GOT3 (cell line): ENCODE measurements at regions not wholly inside any gene's neighbourhood (a gene's known extent, or its start where the extent isn't known, plus 50 kb on each side); places are given as distances from the start of the nearest gene placed in this dataset.

Experiments
- DNase-seq: peaks from one replicate; lab custom pipeline; 2025; ENCODE audit warnings: mixed read lengths; lab: John Stamatoyannopoulos, UW

DNA sequence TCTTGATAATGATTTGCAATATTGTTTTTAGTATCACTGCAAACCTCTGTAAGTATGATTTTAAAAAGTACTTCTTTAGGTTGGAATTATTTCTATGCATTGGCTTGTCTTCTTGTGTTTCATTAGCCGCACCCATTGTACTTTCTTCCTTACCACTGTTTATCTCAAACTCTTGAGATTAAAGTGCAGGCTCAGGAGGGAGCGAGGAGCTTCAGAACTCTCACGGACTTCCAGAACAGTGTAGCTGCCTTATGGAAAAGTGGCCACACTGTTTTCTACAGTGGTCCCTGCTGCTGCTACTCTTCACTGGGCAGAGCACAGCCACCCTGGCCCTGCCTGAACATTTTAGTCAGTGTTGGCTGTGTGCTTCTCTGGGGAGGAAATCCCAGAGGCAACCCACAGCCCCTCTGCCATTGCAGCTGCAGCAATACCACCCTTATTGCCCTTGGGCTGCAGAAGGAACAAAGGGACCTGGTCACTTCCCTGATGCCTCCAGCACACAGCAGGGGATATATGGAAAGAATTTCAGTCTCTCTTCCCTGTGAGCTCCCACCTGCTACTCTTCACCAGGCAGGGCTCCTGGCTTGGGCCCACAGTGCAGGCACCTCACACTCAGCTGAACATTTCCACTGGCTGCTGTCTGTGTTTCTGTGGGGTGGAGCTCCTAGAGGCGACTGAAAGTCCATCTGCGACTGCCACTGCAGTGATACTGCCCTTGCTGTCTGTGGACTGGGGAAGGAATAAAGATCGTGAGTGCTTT is 91.7 kb upstream of the MAP3K4 start:
- DNase-seq = no peak

DNA sequence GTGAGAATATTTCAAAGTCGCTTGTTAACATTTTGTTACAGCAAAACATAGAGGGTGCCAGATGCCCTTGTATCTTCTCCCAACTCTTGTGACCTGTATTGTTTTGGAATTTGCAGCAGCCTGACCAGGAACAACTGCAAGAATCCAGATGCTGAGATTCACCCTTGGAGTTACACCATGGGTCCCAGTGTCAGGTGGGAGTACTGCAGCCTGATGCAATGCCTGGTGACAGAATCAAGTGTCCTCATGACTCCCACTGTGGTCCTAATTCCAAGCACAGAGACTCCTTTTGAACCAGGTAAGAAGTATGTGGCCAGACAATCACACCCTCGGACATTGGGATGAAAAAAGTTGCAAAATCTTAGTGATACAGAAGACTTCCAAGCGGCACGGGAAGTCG is 79.6 kb upstream of the MAP3K4 start:
- no peak for DNase-seq

DNA sequence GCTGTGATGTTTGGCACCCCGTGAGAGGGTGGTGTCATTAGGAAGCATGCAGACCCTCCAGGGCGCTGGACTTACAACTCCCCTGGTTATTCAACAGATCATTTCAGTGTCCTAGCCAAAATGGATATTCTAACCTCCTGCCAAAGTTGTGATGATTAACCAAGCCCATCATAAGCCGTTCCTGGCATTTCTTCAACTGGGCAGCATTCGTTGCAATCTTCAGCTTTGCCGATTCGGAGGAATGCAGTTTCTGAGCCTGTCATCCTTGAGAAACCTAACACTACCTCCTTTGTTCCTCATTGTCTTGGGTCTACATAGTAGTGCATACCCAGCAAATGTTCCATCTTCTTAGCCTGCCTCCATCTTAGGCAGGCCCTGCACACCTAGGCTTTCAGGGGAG is 79.2 kb upstream of the MAP3K4 start:
- no peak for DNase-seq

DNA sequence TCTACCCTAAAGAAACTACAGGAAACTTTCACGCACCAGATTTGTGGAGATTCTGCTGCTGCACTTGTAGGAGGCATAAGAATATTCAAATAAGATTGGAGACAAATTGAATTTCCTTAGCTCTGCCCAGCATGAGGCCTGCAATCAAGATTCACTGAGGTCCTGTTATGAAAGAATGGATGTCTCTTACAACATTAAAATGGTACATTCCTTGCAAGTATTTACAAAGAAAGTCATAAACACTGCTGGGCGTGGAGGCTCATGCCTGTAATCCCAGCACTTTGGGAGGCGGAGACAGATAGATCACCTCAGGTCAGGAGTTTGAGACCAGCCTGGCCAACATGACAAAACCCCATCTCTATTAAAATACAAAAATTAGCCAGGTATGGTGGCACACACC is 74.0 kb upstream of the MAP3K4 start:
- DNase-seq = no peak

DNA sequence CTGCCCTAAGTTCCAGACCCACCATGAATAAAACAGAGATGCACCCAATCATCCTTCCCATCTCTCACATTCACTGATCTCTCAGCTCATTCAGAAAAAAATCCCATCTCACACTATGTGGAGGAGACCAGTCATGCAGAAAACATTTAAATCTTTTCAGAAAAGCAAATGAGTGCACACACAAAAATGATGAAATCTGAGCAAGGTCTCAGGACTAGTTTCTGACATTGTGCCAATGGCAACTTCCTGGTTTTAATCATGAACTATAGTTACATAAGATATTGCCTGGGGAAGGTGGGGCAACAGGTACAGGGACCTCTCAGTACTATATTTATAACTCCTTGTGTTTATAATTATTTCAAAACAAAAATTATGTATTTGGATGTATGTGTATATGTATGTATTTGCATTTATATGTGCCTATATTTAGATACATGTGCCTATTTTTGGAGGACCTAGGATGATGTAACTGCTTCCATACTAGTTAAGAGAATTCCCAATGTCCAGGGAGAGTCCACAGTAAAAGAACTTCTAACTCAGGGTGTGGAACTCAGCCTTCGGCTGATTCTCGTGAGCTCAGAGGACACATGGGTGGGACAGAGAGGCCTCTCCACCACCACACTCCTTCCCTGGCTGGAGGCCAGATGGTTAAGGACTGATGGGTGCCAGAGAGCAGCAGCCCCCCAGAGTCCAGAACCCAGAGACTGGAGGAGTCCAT is 71.7 kb upstream of the MAP3K4 start:
- DNase-seq = no peak

DNA sequence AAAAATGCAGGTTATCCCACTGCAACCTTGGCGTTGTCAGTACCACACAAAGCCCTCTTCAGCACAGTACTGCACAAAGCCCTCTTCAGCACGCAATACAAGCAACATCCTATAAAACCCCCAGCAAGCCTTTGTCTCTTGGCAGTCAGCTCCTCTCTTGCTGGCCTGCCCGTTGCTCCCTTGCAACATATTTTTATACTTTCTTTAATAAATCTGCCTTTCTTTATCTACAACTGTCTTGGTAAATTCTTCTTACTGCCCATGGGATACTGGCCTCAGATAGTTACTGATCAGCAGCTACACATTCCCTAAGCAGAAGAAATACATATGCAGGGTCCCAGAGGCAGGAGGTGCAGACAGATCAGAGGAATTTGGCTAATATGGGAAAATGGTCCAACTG is 70.5 kb upstream of the MAP3K4 start:
- no peak for DNase-seq

DNA sequence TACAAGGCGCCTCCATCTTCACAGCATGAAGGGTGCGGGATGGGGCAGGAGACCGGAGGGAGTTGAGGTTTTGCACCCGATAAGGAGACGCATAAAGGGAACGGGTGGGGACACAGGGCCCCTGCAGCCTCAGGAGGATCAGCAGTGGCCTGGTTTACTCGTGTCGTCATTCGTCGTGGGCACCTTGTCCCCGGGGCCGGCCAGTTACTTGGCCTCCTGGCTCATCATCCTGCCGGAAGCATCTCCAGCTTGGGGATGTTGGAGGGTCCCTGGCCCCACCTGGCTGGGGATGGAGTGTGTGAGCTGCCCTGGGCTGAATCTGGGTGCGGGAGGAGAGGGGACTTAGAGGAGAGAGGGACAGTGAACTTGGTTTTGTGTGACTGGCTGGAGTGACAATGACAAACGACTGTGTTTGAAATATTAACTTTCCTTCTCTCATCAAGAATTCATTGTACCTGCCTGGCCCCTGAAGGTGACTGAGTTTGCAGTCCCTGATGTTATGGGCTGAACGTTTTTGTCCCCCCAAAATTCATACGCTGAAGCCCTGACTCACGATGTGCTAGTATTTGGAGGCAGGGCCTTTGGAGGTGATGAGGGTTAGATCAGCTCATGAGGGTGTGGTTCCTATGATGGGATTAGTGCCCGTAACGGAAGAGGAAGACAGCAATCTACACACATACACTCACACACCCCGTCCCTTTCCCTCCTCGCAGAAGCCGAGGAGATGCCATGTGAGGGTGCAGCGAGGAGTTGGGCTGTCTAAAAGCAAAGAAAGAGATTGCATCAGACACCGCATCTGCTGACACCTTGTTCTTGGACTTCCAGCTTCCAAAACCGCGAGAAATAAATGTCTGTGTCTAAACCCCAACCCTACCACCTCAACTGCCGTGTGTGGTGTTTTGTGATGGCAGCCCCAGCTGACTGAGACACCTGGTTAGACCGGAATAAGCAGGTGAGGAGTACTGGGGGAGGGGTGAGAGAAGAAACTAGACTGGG is 65.0 kb upstream of the MAP3K4 start:
- DNase-seq = no peak

DNA sequence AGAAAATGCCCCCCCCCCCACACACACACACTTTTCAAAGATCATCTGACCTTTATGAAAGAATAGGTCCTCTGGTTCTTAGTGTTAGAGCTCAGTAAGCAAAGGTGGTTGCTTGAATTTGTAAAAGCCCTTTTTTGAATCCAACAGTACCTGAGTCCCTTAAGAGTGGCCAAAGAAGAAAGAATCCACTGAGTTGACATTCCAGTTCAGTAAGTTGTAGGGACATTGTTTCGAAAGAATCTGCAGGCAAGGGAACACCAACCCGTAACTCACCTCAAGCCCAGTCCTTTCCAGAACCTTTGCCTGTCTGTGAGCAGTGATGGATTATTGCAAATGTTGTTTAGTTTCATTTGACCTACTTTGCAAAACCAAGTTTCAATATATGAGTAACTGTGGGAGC is 64.2 kb upstream of the MAP3K4 start:
- DNase-seq = no peak

DNA sequence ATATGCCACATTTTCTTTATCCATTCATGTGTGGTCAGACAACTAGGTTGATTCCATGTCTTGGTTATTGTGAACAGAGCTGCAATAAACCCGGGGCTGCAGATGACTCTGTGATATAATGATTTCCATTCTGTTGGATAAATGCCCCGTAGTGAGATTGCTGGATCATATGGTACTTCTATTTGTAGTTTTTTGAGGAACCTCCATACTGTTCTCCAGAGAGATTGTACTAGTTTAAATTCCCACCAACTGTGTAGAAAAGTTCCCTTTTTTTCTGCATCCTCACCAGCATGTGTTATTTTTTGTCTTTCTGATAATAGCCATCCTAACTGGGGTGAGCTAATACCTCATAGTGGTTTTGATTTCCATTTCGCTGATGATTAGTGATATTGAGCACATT is 62.2 kb upstream of the MAP3K4 start:
- no peak for DNase-seq

DNA sequence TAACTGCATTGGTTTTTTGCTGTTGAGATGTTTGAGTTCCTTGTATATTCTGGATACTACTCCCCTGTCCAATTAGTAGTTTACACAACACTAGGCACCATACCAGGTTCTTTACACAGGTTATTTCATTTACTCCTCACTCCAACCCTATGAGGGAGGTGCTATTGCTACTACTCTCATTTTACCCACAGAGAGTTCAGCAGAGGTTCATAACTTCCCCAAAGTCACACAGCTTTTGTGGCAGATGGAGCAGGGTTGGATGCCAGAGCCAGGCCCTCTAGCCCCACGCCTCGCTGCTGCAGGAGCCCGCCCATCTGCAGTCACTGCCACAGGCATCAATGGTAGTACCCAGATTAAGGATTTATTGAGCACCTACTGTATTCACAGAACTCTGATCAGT is 61.7 kb upstream of the MAP3K4 start:
- DNase-seq = no peak

DNA sequence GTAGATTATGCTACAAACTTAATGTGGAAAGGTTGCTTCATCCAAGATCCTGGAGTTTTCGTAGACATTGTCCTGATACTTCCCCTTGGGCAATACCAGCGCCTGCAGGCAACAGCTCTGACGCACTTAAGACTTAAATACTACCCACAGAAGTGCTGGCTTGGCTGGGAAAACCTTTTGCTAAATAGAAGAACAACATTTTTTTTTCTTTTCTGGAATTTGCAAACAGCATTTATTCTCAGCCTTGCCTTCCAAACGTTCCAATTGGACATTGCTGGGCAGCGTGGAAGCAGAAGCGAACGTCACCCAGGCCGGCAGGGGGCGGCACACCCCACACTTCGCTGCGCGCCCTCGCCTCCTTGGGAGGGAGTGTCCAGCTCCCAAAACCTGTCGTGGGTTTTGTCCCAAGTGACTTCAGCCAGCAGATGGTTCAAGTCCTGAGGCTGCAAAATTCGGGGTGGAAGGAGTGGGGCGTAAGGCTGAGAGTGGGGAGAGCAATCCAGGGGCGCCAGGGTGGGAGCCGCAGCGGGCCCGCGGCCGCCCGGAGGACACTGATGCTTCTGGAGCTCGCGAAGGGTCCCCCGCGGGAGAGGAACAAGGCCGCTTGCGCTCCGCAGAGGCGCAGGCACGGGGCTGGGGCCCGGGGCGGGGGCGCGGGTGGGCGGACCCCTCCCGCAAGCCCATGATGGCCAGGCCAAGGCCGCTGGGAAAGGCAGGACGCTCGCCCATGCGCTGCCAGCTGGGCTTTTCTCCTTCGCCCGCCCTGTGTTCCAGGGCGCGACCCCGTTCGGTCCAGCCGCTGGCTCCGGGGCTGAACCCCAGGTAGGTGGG is 60.8 kb upstream of the MAP3K4 start:
- DNase-seq = peak; percentile 56

DNA sequence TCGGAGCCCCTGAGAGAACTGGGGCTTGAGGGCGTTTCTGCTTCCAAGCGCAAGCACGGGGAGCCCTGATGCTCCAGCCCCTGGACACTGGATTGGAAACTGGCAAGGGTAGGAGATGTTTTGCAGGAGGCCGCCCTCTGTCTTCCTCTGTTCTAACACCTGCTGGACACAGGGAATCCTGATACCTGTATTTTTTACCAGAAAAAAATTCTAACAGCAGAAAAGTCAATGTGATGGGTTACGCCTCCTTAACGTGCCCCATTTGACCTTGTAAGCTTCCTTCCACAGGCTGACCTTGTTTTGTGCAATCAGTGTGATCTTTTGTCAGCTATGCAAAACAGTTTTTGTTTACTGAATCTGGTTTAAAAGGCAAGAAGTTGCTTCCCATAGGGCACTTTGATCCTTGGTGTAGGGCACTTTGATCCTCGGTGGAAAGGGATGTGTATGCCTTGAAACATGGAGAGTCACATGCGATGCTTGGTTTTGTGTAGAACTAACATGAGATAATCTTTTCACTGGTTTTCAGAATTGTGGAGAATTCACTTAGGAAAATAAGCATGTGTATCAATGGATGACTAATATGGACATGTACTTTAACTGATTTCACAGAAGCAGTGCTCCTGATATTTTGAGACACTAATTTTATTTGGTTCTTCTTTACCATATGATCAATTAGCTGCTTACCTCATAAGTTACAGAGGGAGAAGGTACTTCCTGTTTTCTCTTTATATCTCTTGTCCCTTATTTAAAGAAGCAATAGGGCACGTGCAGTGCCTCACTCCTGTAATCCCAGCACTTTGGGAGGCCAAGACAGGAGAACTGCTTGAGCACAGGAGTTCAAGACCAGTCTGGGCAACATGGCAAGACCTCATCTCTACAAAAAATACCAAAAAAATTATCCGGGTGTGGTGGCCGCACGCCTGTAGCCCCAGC is 59.9 kb upstream of the MAP3K4 start:
- DNase-seq = no peak

DNA sequence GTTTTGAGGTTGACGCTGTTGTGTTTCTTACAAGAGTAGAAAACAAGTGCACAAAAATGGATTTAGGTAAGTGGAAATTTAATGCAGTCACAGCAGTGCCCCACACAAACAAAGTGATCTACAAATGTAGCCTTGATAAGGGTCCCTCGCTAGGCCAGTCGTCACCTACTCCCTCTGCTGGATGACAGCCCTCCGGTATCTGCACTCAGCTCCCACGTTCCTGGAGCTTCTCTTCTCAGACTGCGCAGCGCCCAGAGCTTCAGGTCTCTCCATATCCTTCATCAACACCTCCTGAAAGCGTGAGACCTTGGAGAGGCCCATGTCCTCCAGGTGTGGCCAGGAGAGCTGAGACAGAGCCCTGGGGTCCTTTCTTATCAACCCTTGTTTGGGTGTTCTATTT is 58.3 kb upstream of the MAP3K4 start:
- no peak for DNase-seq

DNA sequence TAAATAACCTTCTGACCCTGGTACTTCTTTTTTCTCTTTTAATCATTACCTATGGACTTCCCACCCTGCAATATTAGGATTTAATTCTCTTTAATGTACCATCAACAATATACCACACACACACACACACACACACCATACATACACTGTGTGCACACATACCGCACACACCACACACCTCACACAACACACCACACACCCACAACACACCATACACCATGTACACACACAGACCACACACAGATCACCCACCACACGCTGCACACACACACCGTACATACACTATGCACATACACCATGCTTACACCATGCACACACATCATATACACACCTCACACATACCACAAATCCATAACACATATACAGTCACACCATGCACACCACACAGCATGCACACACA is 57.4 kb upstream of the MAP3K4 start:
- DNase-seq = no peak

DNA sequence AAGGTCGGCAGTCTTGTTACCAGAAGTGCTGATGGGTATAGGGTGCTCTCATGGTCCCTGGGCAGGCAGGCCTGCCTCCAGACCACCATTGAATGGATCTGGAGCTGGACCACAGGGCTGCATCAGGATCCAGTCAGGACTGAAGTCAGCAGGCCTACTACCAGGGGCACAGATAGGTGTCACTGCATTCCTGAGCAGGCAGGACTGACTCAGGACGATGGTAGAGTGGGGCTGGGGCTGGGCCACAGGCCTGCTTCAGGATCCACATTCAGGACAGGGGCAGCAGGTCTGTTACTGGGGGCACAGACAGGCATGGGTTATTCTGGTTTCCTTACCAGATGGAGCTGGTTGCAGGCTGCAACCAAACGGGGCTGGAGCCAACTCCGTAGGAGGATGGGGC is 51.4 kb upstream of the MAP3K4 start:
- no peak for DNase-seq
